Omental fat pad (tissue), 3 donors: ENCODE measurements at regions not wholly inside any gene's neighbourhood (a gene's known extent, or its start where the extent isn't known, plus 50 kb on each side); places are given as distances from the start of the nearest gene placed in this dataset.

Experiments
- ATAC-seq: fragments of 150-250 bp; one replicate; pipeline ENCODE4 v1.9.1; 2016; ENCODE audit warnings: mild to moderate bottlenecking, moderate library complexity; ENCODE audit not compliant: low FRiP score
- DNase-seq: peaks from one replicate; pipeline ENCODE4 v3.0.0-alpha.2; 2019; ENCODE audit warnings: low spot score
- TF ChIP-seq, protein P1 (sequence below), 3 donors: fragments of 450-650 bp; IDR thresholded peaks; one replicate each; pipeline ENCODE4 v1.5.1; 2016 to 2017; ENCODE audit warnings: antibody characterized with exemption in 3 of 3, mild to moderate bottlenecking in 3 of 3, moderate library complexity in 2 of 3

- ATAC-seq (no peak), DNase-seq (no peak)
- TF ChIP-seq, protein P1, sequence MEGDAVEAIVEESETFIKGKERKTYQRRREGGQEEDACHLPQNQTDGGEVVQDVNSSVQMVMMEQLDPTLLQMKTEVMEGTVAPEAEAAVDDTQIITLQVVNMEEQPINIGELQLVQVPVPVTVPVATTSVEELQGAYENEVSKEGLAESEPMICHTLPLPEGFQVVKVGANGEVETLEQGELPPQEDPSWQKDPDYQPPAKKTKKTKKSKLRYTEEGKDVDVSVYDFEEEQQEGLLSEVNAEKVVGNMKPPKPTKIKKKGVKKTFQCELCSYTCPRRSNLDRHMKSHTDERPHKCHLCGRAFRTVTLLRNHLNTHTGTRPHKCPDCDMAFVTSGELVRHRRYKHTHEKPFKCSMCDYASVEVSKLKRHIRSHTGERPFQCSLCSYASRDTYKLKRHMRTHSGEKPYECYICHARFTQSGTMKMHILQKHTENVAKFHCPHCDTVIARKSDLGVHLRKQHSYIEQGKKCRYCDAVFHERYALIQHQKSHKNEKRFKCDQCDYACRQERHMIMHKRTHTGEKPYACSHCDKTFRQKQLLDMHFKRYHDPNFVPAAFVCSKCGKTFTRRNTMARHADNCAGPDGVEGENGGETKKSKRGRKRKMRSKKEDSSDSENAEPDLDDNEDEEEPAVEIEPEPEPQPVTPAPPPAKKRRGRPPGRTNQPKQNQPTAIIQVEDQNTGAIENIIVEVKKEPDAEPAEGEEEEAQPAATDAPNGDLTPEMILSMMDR (IDR thresholded peaks at IDR 0.05) = no peak
These were observed 144.9 kb upstream of the PELI2 start for GRCh38 chr14:55973285-55973800.

- DNase-seq = no peak
- no peak for ATAC-seq
- TF ChIP-seq, protein P1 (IDR thresholded peaks at IDR 0.05) = no peak
These were observed 144.1 kb upstream of the PELI2 start for GRCh38 chr14:55973911-55974630.

DNA sequence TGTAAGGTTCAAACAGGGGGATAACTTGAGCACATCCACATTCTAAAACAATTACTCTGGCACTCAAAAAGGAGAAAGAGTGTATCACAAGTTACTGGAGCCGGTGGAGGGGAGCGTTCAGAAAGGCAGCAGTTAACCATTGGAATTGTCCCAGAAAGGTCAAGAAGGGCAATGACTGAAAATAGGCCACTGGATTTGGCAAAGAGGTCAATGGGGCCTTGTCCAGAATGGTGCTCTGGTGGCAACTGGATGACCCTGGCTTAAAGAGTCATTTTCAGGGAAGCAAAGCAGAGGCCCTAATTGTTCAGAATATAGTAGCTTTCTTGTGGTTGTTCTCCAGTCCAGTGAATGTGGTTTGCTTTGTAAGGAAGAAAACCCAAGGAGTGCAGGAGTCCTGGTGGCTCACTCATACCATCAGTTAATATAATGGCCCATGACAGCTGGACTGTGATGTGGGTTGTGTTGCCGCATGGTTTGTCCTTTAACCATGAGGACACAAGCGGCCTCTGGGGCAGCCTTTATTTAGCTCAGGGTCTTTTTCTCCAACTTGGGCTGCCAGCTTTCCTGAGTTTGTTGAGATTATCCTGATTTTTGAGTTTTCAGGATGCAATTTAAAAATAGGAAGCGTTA, 142.8 kb upstream of the PELI2 start:
- DNase-seq (no peak), ATAC-seq (no peak)
- TF ChIP-seq, protein P1 (IDR thresholded peaks at IDR 0.05) = no peak

DNA sequence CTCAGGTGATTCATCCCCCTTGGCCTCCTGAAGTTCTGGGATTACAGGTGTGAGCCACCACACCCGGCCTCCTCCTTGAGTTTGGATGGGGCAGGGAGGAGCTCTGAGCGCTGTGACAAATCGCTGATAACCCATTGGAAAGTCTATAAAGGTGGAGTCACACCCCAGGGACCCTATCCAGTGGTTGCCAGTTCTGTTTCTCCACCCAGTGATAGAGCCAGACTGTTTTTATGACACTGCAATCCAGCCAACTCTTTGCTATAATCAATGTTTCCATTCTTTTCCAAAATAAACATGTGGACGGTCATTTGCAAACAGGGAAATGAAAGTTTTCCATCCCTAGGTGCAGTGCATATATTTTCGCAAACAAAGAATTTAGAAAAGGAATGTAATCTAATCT, 142.0 kb upstream of the PELI2 start:
- TF ChIP-seq, protein P1 (IDR thresholded peaks at IDR 0.05) = no peak
- DNase-seq (no peak), ATAC-seq (no peak)

DNA sequence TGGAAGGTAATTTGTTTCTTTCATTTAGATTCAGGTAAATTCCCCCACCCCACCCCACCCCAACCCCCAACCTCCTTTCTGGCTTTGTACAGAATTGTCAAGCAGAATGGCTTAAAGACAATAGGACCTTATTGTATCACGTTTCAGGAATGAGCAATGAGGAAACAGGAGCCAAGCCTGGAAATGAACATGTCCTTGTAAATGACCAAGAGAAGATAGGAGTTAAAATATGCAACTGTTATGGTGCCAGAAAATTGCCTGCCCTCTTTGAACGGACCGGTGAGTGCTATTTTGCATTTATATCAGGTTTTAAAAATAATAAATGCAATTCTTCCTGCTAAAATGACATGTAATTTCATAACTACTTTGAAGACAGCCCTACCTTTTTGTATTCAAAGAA, 141.6 kb upstream of the PELI2 start:
- ATAC-seq (no peak), DNase-seq (no peak)
- TF ChIP-seq, protein P1 (IDR thresholded peaks at IDR 0.05) = no peak

GRCh38 chr14:55977392-55978150, 140.6 kb upstream of the PELI2 start:
- TF ChIP-seq, protein P1 (IDR thresholded peaks at IDR 0.05) = no peak
- ATAC-seq = no peak

More at GRCh38 chr14:55977392-55978150, 140.6 kb upstream of the PELI2 start:
- no peak for DNase-seq
